ENCODE measurements at regions not wholly inside any gene's neighbourhood (a gene's known extent, or its start where the extent isn't known, plus 50 kb on each side); places are given as distances from the start of the nearest gene placed in this dataset.

DNA sequence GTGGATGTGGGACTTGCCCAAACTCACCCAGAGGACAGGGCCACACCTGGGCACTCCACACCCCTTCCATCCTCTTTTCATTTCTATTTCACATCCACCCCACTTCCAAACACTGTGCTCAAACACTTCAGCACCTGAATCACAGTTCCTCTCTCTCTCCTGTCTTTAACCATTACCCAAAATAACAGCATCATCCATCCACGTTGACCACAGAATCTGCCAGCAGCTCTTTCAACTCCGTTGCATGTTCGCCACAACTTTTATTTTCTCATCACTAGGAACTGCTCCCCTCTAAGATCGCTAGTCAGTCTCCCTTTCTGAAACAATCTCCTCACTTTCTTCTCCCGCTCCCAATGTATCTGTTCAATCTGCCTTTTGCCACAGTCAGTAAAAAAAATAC, 121.6 kb upstream of the HNRNPA3 start:
- DNase-seq (ENCODE audit: low read depth): no peak

DNA sequence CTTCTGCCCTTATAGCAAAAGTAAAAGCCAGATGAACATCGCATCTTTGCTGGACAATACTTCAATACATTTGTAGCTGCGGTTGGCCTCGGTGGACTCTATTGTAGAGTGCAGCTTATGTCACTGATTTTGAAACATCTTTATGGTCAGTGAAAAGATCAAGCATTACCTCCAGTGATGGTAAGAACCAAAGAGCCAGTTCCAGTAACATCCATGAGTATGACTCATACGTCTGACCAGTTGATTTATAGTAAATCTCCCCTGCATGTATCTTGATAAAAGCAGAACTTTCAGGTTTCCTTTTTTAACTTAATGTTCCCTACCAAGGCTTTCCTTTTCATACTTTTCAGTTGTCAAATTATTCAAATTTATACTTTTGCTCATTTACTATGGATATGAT, 119.2 kb upstream of the HNRNPA3 start:
- no peak for DNase-seq (ENCODE audit: low read depth)

DNA sequence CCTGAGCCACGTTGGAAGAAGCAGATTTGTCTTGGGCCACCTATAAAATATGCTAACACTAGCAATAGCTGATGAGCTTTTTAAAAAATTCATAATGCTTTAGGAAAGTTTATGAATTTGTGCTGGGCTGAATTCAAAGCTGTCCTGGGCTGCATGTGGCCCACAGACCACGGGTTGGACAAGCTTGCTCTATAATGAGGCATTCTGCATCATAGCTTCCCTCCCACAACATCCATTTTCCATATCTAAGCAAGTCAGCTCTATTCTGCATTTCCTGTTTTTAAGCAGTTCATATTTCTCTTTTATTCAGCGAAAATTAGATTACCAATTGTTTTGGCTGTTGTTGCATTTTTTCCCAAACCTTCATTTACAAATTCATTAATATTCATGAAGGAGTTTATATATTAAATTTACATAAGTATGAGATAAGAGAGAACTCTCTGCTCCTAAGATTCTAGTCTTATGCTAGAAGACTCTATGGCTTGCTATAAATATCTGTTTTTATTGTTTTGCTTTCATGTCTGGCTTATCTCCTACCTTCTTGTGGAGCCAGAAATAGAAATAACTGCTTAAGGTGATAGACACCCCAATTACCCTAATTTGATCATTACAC, 114.5 kb upstream of the HNRNPA3 start:
- no peak for DNase-seq (ENCODE audit: low read depth)

GRCh38 chr2:177101930-177102329, 110.7 kb upstream of the HNRNPA3 start:
- DNase-seq (ENCODE audit: low read depth): no peak

DNA sequence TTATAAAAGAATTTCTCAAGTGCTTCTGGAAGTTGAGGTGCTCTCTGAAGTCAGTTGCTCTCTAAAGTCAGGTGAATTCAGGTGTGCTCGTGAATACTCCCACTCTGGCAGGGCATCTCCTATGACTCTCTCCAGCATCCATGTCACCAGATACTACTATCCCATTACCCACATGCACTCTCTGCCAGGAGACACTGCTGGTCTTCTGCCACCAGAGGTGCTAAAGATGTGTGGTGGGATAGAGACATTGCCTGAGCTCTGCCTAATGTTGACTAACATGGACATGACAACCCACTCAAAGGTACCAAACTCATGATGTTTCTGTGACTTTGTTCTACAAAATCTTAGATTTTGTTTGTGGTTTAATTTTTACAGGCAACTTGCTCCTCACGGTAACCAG, 106.4 kb upstream of the HNRNPA3 start:
- DNase-seq (ENCODE audit: low read depth): peak; percentile 42

- DNase-seq (ENCODE audit: low read depth): no peak
These were observed 103.7 kb upstream of the HNRNPA3 start for GRCh38 chr2:177108890-177109289.

GRCh38 chr2:177114712-177115111, 97.9 kb upstream of the HNRNPA3 start:
- no peak for DNase-seq (ENCODE audit: low read depth)

- DNase-seq (ENCODE audit: low read depth): no peak
These were observed 94.8 kb upstream of the HNRNPA3 start for GRCh38 chr2:177117755-177118154.

DNA sequence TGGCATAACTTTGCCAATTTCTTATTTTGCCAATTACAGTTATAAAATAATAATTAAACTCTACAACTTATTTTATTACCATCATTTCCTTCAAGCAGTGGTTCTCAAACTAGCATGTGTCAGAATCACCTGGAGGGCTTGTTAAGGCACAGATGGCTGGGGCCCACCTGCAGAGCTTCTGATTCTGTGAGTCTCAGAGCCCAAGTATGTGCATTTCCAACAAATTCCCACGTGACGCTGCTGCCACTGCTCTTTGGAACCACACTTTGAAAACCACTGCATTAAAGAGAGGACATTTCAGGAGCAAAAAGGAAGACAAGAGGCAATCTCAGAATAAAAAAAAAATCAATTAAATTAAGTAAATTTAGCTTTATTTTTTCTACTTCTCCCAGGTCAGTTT, 94.0 kb upstream of the HNRNPA3 start:
- DNase-seq (ENCODE audit: low read depth): no peak

- no peak for DNase-seq (ENCODE audit: low read depth)
These were observed 93.5 kb upstream of the HNRNPA3 start for GRCh38 chr2:177119099-177119498.

- DNase-seq (ENCODE audit: low read depth): no peak
These were observed 89.5 kb upstream of the HNRNPA3 start for GRCh38 chr2:177123048-177123447.

- DNase-seq (ENCODE audit: low read depth): peak; percentile 50
These were observed 88.2 kb upstream of the HNRNPA3 start for GRCh38 chr2:177124371-177124770.

DNA sequence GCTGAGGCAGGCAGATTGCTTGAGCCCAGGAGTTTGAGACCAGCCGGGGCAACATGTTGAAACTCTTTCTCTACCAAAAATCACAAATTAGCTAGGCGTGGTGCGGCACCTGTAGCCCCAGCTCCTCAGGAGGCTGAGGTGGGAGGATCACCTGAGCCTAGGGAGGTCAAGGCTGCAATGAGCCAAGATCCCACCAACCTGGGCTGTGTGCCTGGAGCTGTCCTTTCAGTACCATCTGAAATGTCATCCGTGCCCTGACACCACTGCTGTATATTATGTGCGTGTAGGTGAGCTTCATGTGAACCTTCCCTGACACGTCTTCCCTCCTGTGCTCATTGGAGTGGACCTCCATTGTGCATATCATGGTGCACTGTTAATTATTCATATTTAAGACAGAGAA, 84.8 kb upstream of the HNRNPA3 start:
- DNase-seq (ENCODE audit: low read depth): no peak

- no peak for DNase-seq (ENCODE audit: low read depth)
These were observed 83.0 kb upstream of the HNRNPA3 start for GRCh38 chr2:177129610-177130009.

DNA sequence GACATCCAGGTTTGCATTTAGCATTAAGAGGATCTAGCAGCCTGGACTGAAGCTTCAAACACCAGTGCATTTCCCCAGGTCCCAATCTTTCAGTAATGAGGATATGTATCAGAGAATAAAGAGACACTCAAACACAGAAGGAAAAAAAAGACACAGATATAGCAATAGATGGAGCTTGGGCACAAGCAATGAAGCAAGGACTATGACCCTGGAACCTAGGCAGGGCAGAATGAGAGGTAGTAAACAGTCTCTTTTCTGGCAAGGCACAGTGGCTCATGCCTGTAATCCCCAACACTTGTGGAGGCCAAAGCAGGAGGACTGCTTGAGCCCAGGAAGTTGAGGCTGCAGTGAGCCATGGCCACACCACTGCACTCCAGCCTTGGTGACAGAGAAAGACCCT, 80.7 kb upstream of the HNRNPA3 start:
- no peak for DNase-seq (ENCODE audit: low read depth)

DNA sequence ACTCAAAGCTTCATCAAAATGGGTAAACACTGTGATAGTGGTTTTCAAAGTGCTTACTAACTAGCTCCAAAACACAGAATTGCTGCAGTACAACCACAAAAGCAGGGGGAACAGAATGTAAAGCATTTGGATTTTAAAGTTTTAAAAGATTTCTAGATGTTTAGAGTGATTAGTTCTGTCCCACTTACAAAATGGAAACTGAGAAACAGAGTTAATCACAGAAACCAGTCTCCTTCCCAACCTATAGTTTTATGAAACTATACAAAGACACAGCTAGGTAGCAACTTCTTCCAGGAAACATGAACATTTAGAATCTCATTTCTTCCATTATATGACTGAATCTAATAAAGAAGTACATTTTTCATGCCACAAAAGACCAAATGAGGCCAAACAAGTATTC, 73.8 kb upstream of the HNRNPA3 start:
- DNase-seq (ENCODE audit: low read depth): no peak

DNA sequence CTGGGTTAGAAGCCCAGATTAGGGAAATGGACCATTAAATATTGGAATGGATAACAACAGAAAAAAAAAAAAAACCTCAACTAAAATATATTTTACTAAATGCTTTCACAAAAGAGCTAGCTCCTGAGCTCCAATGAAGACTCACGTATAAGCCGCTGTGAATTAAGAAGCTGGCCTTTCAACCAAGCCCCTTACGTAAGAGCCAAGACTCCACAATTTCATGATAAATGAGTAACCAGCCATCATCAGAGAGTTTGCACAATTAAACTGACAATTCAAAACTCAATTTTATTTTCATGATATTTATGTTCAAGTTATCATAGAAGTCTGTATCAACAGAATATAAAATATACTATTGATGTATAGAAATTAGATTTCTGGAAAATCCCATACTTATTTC, 70.7 kb upstream of the HNRNPA3 start:
- no peak for DNase-seq (ENCODE audit: low read depth)

GRCh38 chr2:177143444-177143843, 69.2 kb upstream of the HNRNPA3 start:
- peak; percentile 83 for DNase-seq (ENCODE audit: low read depth)

GRCh38 chr2:177147093-177147694, 65.4 kb upstream of the HNRNPA3 start:
- peak; percentile 47 for DNase-seq (ENCODE audit: low read depth)

- DNase-seq (ENCODE audit: low read depth): no peak
These were observed 64.7 kb upstream of the HNRNPA3 start for GRCh38 chr2:177147834-177148445.

DNA sequence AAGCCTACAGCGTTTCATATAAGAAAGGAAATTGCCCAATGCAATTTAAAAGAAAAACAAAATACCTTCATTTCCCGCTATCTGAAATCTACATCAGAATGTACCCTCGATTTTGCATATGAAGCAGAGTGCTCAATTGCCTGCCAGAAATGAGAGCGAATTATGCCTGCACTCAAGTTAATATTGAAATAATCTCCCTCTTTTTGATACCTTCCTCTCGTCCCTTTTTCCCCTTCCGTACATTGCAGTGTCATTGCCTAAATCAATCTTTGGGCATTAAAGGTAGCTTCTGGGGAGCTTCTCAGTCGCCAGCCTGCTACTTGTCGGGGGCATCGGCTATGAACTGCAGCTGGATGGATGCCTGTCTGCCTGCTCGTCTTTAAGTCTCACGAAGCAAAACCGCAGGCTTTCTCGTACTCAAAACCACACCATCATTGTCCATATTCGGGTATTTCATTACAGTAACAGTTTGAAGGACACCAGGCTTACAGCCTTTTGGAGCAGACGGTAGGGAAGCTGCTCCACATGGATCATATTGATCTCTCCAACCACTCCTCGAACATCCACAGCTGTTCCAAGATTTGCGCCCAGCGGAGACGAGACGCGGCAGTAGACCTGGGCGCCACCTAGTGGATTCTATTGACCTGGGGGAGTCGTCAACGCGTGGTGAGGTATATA, 64.0 kb upstream of the HNRNPA3 start:
- DNase-seq (ENCODE audit: low read depth): peak; percentile 51

- no peak for DNase-seq (ENCODE audit: low read depth)
These were observed 63.5 kb upstream of the HNRNPA3 start for GRCh38 chr2:177149155-177149503.

DNA sequence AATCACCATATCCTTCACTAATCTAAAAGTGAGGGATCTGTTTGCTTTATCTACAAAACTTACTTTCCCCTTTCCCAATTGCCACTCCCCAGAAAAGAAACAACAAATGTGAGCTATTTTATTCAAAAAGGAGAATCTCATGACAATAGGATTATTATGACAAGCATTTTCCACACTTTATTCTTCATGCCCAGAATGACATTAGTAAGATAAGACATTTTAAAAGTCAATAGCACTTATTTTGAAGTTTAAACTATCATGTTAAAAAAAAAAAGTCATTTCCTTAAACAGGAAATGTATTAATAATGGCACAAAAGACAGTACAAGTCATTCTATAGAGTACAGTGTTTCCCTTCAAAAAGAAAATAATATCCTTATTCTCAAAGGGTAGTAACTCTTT, 58.8 kb upstream of the HNRNPA3 start:
- DNase-seq (ENCODE audit: low read depth): no peak
